ENCODE measurements at regions not wholly inside any gene's neighbourhood (a gene's known extent, or its start where the extent isn't known, plus 50 kb on each side); places are given as distances from the start of the nearest gene placed in this dataset.

GRCh38 chr2:219962801-219963200 is 335.4 kb downstream of the SLC4A3 start:
- no peak for DNase-seq

- no peak for DNase-seq
Measured at GRCh38 chr2:219965287-219966194, 338.1 kb downstream of the SLC4A3 start.

GRCh38 chr2:219967247-219968245 is 340.1 kb downstream of the SLC4A3 start:
- no peak for DNase-seq

GRCh38 chr2:219968685-219969345 is 341.4 kb downstream of the SLC4A3 start:
- DNase-seq, result no peak

- no peak for DNase-seq
Measured at GRCh38 chr2:219969508-219969907, 342.1 kb downstream of the SLC4A3 start.

- no peak for DNase-seq
Measured at GRCh38 chr2:219973136-219973535, 345.7 kb downstream of the SLC4A3 start.

GRCh38 chr2:219976871-219977270 is 349.4 kb downstream of the SLC4A3 start:
- no peak for DNase-seq

GRCh38 chr2:219980638-219981037 is 353.2 kb downstream of the SLC4A3 start:
- no peak for DNase-seq

- DNase-seq, result no peak
Measured at GRCh38 chr2:219983836-219984235, 356.4 kb downstream of the SLC4A3 start.

- no peak for DNase-seq
Measured at GRCh38 chr2:219985017-219985416, 357.6 kb downstream of the SLC4A3 start.

- no peak for DNase-seq
Measured at GRCh38 chr2:219987830-219988229, 360.4 kb downstream of the SLC4A3 start.

- no peak for DNase-seq
Measured at GRCh38 chr2:219989744-219990143, 362.3 kb downstream of the SLC4A3 start.

- no peak for DNase-seq
Measured at GRCh38 chr2:219991116-219991515, 363.7 kb downstream of the SLC4A3 start.

- DNase-seq, result no peak
Measured at GRCh38 chr2:219995399-219995798, 368.0 kb downstream of the SLC4A3 start.

- no peak for DNase-seq
Measured at GRCh38 chr2:219995991-219996765, 368.7 kb downstream of the SLC4A3 start.

GRCh38 chr2:219997341-219997851 is 370.0 kb downstream of the SLC4A3 start:
- no peak for DNase-seq

GRCh38 chr2:219998107-219998506 is 370.7 kb downstream of the SLC4A3 start:
- no peak for DNase-seq

GRCh38 chr2:219998714-219999227 is 371.3 kb downstream of the SLC4A3 start:
- no peak for DNase-seq

- no peak for DNase-seq
Measured at GRCh38 chr2:220000080-220000479, 372.6 kb downstream of the SLC4A3 start.

- no peak for DNase-seq
Measured at GRCh38 chr2:220000586-220000985, 373.2 kb downstream of the SLC4A3 start.

GRCh38 chr2:220001751-220002150 is 374.3 kb downstream of the SLC4A3 start:
- DNase-seq, result no peak

- DNase-seq, result no peak
Measured at GRCh38 chr2:220002251-220002650, 374.8 kb downstream of the SLC4A3 start.

All from effector CD8-positive, alpha-beta T cell (primary cell).